Activated naive CD4-positive, alpha-beta T cell treated with anti-CD3 and anti-CD28 coated beads, Interleukin-2, amount 50 U/mL, for 72 hours (primary cell): ENCODE measurements at regions not wholly inside any gene's neighbourhood (a gene's known extent, or its start where the extent isn't known, plus 50 kb on each side); places are given as distances from the start of the nearest gene placed in this dataset.

Experiments used
- ATAC-seq, 2 donors: fragments of 150-1000 bp; cut with Tn5 transposase; 2 replicates each; pipeline ENCODE4 v1.10.0; 2021; ENCODE audit warnings: mild to moderate bottlenecking in 2 of 2, moderate library complexity in 2 of 2
- DNase-seq, 2 donors: peaks; one replicate each; pipeline ENCODE4 v3.0.0; 2021 to 2022; ENCODE audit warnings: low spot score in 2 of 2
- H3K27ac Mint-ChIP-seq, 2 donors: one replicate each; pipeline ENCODE4 v1.8.0; 2022; ENCODE audit warnings: mild to moderate bottlenecking in 2 of 2, mixed read lengths in 2 of 2
- H3K36me3 Mint-ChIP-seq, 2 donors: one replicate each; pipeline ENCODE4 v1.8.0; 2022; ENCODE audit warnings: mixed read lengths in 2 of 2
- H3K9me3 Mint-ChIP-seq, 2 donors: one replicate each; pipeline ENCODE4 v1.8.0; 2022; ENCODE audit warnings: mixed read lengths in 2 of 2

DNA sequence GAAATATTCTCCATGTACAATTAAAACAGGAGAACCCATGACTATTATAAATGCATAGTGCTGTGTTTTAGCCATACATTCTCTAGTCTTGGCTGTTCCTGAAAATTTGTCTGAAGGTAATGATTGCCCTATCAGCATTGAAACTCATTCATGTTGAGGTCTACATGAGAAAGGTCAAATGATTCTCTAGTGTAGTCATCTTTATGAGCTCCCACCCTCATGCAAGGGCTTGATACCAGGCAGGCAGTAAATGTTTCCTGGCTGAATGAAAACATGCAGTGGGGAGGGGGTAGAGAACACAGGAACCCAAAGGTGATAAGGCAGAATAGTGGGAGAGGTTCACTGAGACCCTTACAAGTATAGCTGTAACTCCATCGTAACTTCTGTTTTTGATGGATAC is 424.3 kb downstream of the COG6 start:
- Mint-ChIP-seq H3K9me3 (peaks cover 10 to 11% of the 10 kb centered on the region in 2 donors), H3K27ac (no peak overlapping the region), H3K36me3 (peaks cover 4 to 12% of the 10 kb centered on the region in 2 donors)
- no peak for DNase-seq
- no peak for ATAC-seq

DNA sequence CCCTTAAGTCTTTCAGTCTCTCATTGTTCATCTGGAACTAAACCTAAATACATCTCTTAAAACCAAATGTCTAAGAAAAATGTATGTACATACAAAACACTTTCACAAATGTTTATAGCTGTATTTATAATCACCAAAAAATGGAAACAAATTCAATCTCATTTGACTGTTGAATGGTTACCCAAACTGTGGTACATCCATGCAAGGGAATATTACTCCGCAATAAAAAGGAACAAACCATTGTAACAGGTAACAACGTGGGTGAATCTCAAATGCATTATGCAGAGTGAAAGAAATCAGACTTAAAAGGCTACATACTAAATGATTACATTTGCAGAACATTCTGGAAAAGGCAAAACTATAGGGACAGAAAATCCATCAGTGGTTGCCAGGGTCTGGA is 425.2 kb downstream of the COG6 start:
- Mint-ChIP-seq H3K36me3 (peaks cover 4 to 12% of the 10 kb centered on the region in 2 donors), H3K9me3 (peaks cover 10 to 11% of the 10 kb centered on the region in 2 donors), H3K27ac (no peak overlapping the region)
- no peak for ATAC-seq
- no peak for DNase-seq

DNA sequence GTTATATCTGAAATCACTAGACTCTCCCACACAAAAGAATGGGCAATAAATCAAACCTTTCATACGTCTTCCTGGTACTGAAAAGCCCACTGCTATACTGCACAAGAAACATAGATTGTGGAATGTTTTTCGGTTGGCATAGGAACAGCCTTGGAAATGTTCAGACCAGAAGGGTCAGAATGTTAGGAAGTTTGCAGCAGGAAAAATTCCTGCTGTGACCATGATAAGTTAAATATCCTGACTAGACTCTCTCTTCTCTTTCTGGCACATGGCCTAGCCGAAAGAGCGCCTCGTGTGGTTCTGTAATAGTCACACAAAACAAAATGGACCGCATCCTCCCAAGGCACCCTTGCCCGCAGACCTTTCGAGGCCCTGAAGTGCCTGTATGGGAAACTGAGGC is 427.2 kb downstream of the COG6 start:
- no peak for DNase-seq
- peaks cover 4 to 12% of the 10 kb centered on the region in 2 donors for H3K36me3 Mint-ChIP-seq
- peaks cover under 1 to 7% of the 10 kb centered on the region in 2 donors for H3K9me3 Mint-ChIP-seq
- ATAC-seq = no peak
- H3K27ac Mint-ChIP-seq = peak overlapping the region in 1 of 2 donors; percentile 43

DNA sequence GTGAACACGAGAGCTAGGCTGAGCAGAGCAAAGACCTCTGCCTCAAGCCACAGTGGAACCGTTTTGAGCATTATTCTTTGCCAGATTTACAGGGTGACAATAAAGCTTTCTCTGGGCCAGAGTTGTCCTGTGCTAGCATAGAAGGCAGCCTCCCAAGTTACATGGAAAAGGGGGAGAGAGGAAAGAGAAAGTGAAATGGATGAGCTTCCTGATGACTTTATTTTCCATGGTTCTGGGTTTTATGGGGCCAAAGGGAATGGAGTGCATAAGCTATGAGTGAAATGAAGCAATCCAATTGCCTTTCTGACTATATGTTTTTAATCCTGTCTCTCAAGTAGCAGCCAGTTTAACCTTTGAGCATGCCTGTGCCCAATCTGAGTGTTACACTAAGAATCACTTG is 428.4 kb downstream of the COG6 start:
- H3K27ac Mint-ChIP-seq = no peak overlapping the region
- H3K9me3 Mint-ChIP-seq = peaks cover 0 to 5% of the 10 kb centered on the region in 2 donors
- H3K36me3 Mint-ChIP-seq = peaks cover 4 to 12% of the 10 kb centered on the region in 2 donors
- no peak for DNase-seq
- ATAC-seq = no peak

DNA sequence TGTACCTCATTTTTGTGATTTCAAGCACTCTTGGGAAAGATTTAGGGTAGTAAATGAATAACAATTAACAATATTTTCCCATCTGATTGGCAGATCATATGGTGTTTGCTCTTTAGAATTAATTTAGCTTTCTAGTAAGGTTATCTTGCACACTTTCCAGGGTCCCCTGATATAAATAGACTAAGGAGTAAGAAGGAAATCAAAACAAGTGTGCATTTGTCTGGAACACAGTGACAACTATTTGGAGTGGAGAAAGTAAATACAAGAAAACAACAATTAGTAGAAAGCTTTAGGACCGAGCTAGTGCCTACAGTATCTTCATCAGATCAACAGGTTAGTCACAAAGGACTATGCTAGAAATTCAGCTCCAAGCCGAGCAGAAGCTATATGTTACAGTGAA is 429.5 kb downstream of the COG6 start:
- ATAC-seq = no peak
- Mint-ChIP-seq H3K36me3 (peaks cover 4 to 12% of the 10 kb centered on the region in 2 donors), H3K27ac (no peak overlapping the region), H3K9me3 (peaks cover 0 to 5% of the 10 kb centered on the region in 2 donors)
- no peak for DNase-seq

DNA sequence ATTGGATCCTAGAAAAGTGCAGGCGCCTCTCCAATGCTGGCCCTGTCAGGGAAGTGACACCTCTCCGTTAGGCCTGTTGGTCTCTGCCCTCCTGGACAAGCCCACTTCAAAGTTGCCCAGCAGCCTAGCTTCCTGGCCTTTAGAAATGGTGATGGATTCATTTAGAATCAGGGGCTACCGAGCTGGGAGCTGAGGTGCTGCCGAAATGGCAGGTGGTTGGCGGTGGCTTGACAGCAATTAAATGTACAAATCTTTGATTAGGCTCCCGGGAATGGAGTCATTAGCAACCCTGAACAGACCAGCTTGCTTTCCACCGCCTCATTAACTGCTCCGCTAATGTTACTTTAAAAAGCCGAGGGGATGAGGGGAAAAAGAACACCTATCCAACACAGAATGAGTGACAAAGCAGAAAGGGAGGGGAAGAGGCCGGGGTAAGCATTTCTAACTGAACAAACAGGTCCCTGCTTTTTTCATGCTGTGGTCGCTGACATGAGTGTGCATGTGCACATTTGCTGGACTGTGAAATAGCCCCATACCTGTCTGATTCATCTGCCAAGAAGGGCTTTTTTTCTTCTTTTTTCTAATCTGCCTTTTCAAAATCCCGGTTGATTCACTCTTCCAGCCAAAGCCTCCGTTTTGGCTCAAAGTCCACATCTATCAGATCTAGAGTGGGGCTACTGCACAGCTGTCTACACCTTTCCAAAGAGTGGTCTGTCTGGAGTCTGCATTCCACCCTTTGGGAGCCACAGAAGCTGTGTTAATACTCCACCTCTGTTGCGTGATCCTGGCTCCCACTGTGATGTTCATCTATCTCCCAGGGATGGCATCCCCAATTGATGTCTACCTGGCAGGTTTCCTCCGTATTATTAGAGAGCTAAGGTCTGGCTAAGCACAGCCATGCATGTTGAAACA is 431.9 kb downstream of the COG6 start:
- Mint-ChIP-seq H3K27ac (no peak overlapping the region), H3K9me3 (no peaks in the 10 kb centered on the region), H3K36me3 (peaks cover 0 to 4% of the 10 kb centered on the region in 2 donors)
- no peak for ATAC-seq
- DNase-seq = no peak

DNA sequence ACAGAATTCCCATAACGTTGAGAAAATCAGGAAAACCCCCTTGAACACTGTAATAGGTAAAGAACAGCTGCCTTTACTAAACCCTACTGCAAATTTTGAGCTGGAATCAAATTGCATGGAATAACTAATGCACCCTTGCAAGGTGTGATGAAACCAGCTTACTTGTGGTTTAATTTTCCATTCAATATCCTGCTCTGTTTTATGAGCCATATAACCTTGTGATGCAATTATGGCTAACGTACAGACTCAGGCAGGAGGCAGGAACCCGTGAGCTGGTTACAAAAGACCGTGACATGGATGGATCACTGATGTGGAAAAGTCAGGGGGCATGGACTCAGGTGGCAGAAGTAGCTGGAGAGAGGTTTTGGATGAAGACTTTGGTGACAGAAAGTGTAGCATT is 438.6 kb downstream of the COG6 start:
- no peak overlapping the region for H3K27ac Mint-ChIP-seq
- peaks cover 15 to 20% of the 10 kb centered on the region in 2 donors for H3K36me3 Mint-ChIP-seq
- DNase-seq (no peak), ATAC-seq (no peak)
- peaks cover 14 to 16% of the 10 kb centered on the region in 2 donors for H3K9me3 Mint-ChIP-seq

DNA sequence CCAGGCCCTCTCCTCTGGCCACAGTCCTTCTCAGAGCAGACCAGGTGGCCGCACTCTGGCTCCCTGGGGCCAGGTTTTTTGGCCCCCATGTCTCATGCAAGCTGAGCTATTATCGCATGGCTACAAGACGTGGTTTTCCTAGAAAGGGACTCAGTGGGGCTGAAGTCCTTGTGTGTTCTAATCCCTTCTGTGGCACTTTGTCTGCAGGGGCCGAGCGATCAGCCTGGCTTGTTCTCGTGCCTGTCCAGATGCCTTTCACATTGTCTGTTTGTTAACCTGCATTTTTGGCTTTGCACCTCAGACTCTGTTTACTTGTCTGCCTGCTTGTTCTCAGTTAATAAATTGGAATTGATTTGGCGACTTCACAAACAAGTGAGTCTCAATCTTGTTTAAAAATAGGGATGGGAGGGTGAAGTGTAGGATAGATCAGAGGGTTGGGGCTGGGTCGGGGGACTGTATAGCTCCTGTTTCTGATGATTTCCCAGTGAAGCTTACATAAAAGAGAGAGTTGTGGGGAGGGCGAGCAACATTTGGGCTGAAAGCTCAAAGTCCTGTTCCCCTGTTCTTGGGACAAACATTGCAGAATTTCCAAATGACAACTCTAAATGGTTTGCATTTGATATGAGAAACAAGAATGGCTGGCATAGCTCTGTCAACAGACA is 440.4 kb downstream of the COG6 start:
- no peak for DNase-seq
- H3K27ac Mint-ChIP-seq = peak overlapping the region; percentile 19 to 41
- no peak for ATAC-seq
- peaks cover 18 to 23% of the 10 kb centered on the region in 2 donors for H3K9me3 Mint-ChIP-seq
- peaks cover 15 to 33% of the 10 kb centered on the region in 2 donors for H3K36me3 Mint-ChIP-seq

DNA sequence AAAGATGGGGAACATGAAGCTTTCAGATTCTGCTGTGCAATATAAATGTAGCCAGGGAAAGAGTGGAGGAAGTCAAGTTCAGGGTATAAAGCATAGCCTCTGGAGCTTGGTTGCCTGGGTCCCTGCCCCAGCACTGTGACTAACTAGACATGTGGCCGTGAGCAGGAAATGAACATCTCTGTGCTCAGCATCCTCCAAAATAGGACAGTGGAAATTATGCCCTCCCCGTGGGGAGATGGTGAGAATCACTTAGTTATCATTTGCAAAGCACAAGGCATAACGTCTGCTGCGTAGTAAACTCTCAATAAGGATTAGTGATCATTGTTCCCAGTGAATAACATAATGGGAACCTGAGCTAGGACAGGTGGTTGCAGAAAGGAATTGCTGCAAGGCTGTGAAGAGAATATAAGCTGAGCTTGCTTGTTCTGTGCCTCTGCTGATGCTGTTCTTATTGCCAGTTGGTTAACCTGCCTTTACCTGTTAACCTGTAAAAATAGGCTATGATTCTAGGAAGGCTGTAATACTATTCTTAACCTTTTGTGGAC is 441.0 kb downstream of the COG6 start:
- DNase-seq (peak in 1 of 2 donors; percentile 27), ATAC-seq (peak; percentile 93 to 96)
- Mint-ChIP-seq H3K36me3 (peaks cover 15 to 33% of the 10 kb centered on the region in 2 donors), H3K9me3 (peaks cover 18 to 23% of the 10 kb centered on the region in 2 donors), H3K27ac (peak overlapping the region; percentile 19 to 41)

DNA sequence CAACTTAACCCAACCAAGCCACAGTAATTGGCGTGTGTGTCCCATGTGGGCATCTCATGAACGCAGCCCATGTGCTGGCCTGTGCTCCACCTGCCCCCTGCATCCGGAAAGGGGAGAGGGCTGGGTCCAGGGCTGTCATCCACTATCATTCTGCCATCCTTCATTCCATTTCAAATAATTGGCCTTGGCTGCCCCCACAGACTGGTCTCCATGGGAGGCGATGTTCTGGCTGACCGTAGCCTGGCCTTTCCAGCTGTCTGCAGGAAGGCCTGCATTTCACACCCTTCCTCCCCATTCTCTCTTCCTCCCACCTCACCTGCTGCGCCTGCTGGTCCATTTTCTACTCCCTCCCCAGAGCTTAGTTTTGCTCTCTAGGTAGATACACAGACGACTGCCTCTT is 442.8 kb downstream of the COG6 start:
- H3K9me3 Mint-ChIP-seq = peaks cover 18 to 23% of the 10 kb centered on the region in 2 donors
- ATAC-seq (no peak), DNase-seq (no peak)
- peaks cover 15 to 33% of the 10 kb centered on the region in 2 donors for H3K36me3 Mint-ChIP-seq
- no peak overlapping the region for H3K27ac Mint-ChIP-seq

DNA sequence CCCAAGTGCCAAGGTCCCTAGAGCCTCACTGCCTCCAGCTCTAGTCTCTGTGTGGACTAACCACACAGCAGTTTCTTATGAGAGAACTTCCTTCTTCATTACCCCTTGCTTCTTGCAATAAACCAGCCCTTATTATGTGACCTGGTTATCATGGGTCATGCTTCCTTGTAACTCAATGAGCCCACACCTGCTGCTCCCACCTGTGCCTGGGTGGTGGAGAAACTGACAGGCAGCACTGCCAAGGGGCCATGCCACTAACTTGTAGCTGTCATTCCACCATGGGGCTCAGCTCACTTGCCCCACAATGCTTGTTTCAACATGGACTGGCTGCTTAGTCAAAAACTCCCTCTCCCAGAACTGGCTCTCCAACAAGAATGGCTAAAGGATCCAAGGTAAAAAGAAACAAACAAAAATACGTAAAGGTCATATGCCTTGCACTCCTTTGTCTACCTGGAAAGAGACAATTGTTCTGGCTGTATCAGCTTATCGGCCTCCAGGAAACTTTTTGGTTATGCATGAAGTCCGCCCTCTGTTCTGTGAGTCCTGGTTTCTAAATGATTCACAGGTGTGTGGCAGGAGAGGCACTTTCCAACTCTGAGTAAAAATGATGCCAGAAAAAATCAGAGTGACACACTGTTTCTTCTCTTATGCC is 446.4 kb downstream of the COG6 start:
- Mint-ChIP-seq H3K9me3 (peaks cover 23 to 41% of the 10 kb centered on the region in 2 donors), H3K27ac (peak overlapping the region; percentile 98 to 100), H3K36me3 (peaks cover 21 to 58% of the 10 kb centered on the region in 2 donors)
- ATAC-seq (peak; percentile 72 to 74), DNase-seq (peak; percentile 53 to 61)

DNA sequence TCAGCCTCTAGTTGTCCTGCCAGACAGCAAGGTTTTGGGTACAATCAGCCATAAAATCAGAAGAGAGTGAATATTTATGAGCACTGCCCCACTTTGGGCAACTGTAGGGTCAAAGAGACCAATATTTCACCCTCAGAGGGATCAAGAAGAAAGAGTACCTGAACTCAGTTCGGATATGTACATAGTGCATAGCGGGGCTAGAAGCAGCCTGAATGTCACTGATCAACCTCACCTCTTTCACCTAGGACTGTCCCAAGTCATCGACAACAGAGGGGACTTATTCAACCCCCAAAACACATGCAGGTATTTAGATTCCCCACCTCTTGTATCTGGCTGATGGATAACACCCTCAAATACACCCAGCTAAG is 446.9 kb downstream of the COG6 start:
- ATAC-seq = peak in 1 of 2 donors; percentile 20
- Mint-ChIP-seq H3K36me3 (peaks cover 19 to 53% of the 10 kb centered on the region in 2 donors), H3K27ac (peak overlapping the region; percentile 98 to 100), H3K9me3 (peaks cover 23 to 39% of the 10 kb centered on the region in 2 donors)
- peak in 1 of 2 donors; percentile 57 for DNase-seq

DNA sequence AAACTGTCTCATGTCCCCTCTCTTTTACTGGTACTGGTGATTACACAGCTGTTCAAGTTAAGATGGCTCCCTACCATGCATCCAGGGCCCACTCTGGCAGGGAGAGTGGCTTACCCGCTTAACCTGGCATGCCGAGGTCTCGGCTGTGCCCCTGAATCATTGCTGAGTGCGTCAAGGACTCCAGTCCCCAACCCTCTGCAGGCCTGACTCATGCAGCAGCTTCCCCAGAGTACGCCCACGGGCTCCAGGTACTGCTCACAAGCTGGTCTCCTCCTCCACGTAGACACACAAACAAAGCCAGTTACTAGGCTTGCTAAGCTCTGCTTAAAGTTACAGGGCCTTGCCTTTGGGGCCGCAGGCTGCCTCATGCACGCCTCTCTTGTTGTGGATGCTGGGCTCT is 447.4 kb downstream of the COG6 start:
- Mint-ChIP-seq H3K9me3 (peaks cover 18 to 34% of the 10 kb centered on the region in 2 donors), H3K36me3 (peaks cover 14 to 48% of the 10 kb centered on the region in 2 donors), H3K27ac (peak overlapping the region; percentile 98 to 100)
- peak; percentile 87 to 88 for ATAC-seq
- DNase-seq = peak; percentile 87 to 93

DNA sequence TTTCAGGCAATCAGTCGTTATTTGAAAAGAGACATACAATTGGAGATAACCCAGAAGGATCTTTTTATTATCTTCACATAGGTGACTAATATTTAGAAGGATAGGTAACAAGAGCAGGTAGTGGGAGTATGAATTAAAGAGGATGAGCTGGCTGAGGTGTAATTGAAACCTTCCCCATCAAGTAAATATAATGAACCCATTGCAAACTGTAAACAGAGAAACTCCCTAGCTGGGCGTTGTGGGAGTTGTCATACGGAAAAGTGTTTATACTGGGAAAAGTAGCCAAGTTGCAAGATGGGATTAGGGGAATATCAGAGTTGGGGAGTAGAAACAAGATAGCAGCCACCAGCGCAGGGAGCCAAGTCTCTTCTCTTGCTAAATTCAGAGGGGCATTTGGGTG is 448.4 kb downstream of the COG6 start:
- Mint-ChIP-seq H3K9me3 (peaks cover 11 to 27% of the 10 kb centered on the region in 2 donors), H3K27ac (peak overlapping the region; percentile 98 to 100), H3K36me3 (peaks cover 8 to 41% of the 10 kb centered on the region in 2 donors)
- DNase-seq = no peak
- no peak for ATAC-seq

DNA sequence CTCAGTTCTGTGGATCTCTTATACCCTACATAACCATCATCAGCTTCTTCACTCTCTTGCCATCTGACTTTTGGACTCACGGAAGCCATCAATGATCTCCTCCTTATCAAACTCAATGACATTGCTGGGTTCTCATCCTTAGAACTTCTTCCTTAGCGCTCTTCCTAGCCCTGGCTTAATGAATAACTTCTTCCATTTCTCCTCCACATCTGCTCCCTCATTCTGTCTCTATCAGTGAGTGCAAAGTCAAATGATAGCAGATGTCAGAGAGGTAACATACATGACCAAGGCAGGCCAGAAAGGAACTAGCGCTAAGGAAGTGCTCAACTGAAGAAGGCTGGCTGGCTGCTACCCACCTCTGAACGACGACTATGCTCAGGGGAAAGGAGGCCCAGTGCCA is 449.8 kb downstream of the COG6 start:
- ATAC-seq (no peak), DNase-seq (no peak)
- Mint-ChIP-seq H3K9me3 (peaks cover 13 to 21% of the 10 kb centered on the region in 2 donors), H3K36me3 (peaks cover 12 to 34% of the 10 kb centered on the region in 2 donors), H3K27ac (peak overlapping the region in 1 of 2 donors; percentile 14)

DNA sequence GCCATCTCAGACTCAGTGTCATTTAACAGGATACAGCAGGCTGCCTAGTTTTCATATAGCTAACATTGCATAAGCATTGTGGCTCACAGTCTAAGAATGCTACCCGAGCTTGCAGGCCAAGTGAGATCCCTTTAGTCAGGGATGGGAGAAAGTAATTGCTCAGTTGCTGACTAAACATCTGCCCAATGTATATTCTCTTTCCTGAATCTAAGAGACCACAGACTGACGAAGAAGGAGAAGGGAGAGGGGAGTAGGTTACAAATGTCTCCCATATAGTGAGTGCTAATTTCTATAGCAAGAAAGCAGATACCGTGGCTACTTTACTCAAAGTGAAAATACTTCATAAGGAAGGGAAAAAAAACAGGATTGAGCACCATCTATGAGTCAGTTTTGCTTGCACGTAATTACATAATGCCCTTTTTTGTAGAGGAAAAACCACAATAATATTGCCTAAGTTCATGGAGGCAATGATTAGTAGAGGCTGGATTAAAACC is 453.9 kb downstream of the COG6 start:
- H3K9me3 Mint-ChIP-seq = peaks cover 17 to 26% of the 10 kb centered on the region in 2 donors
- H3K36me3 Mint-ChIP-seq = peaks cover 16 to 37% of the 10 kb centered on the region in 2 donors
- H3K27ac Mint-ChIP-seq = peak overlapping the region; percentile 7 to 69
- peak in 1 of 2 donors; percentile 44 for DNase-seq
- ATAC-seq = peak; percentile 98
